Stimulated activated CD8-positive, alpha-beta memory T cell treated with anti-CD3 and anti-CD28 coated beads, Interleukin-15, amount 100 ng/mL, for 4 hours (primary cell): ENCODE measurements at regions not wholly inside any gene's neighbourhood (a gene's known extent, or its start where the extent isn't known, plus 50 kb on each side); places are given as distances from the start of the nearest gene placed in this dataset.

Experiments used
- DNase-seq, 2 donors: peaks; one replicate each; pipeline ENCODE4 v3.0.0-alpha.2; 2020; ENCODE audit warnings: low read depth in 2 of 2

DNA sequence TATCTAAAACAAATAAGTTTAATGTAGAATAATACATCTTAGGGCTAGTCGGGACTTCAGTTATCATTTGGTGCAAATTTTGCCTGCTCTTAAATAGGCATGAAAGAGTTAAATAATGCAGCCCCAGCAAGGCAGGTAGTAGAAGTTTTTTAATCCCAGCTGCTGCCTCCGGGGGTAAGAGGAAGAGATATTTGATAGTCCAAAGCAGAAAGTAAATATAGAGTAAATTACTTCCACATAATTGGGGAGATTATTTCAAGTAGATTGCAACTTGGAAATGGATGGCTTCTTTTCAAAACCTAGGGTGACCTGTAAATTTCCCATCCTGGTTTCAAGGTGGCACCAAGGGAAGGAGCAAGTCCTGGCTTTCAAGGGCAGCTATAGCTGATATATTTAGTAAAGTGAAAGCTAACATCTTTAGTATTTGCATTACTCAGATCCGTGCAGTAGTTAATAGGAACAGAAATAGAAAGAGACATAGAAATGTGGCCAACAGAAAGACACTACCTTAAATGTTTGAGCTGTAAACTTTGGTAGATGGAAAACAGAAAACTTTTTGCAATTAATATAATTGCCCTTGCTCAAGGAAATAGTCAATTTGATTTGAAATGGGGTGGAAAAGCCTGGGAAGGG, 109.1 kb downstream of the LMO4 start:
- no peak for DNase-seq

DNA sequence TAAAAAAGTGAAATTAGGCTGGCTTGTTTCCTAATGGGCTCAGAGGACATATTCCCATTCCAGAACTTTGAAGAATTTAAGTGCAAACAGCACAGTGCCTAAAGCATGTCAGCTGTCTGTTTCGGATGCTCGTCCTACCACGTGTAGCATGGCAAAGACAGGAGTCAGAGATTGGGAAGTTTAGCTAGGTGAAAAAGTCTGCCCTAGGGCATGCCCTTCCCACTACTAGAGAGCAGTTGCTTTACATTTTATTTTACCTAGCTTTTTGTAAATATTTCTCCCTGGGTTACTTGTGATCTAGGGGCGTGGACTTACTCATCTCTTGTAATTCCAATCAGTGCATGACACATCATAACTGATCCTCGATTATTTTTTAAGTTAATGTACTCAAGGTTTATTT, 111.1 kb downstream of the LMO4 start:
- no peak for DNase-seq

DNA sequence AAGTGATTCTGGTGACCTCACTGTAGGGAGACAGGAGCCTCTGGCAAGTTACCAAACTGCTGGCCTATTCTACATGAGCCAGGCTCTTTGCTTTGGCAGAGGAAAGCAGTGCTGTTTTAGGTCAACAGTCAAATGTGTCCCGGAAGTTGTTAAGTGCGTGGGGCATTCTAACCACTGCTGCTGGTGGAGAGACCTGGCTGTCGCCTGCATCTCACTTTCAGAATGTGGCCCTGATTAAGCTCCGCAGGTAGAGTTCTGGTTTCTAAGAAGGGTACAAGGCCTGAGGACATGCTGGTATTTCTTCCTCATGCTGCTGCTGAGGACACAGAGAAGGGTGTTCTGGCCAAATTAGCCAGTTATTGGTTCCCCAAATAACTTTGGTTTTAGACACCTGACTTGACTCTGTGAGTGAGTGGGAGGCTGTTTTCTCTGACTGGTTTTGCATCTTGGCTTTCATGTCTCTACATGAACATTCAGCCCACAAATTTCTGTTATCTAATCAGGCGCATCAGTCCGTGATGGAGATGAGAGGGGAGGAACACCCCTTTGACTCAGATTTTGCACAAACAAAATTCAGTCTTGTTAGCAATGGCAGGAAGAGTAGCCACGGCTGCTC, 120.8 kb downstream of the LMO4 start:
- DNase-seq, result peak in 1 of 2 donors; percentile 3

DNA sequence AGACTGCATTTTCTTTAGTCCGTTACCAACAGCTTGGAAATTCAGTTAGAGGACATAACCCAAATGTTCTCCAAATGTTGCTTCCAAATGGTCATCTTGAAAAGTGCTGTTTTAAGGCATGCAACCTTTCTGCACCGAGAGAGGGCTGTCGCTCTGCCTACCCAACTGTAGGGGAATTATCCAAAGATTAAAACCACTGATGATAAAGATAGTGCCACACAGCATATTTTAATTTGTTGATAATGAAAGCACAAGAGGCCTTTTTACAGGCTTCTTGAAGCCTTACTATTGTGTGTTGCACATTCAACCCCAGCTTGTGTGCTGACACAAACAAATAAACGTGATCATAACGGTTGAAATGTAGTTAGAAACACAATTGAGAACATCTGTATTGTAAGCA, 121.5 kb downstream of the LMO4 start:
- DNase-seq, result no peak

DNA sequence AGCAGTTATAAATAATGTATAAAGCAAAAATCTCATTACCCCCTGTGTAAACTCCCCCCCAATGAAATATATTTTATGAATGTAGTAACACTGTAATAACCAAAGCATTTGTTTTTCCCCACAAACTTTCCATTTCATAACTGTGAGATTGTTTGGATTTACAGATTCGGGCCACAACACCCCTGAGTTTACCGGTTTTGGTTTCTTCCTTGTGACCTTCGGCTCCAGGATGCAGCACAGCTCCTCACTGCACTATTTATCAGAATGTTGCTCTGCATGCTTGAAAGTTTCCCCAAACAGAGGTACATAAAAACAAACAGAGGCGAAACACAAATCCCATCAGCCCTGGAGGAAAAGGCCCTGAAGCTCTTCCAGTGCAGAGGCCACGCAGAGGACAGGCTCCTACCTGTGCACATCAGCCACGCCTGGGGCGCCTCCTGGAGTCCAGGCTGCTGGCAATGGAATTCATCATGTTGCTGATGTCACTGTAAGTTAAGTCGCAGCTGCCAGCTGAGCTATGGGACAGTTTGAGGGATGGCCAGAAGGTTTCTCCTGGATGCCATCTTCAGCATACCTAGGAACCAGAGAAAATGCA, 122.0 kb downstream of the LMO4 start:
- peak in 1 of 2 donors; percentile 6 for DNase-seq

DNA sequence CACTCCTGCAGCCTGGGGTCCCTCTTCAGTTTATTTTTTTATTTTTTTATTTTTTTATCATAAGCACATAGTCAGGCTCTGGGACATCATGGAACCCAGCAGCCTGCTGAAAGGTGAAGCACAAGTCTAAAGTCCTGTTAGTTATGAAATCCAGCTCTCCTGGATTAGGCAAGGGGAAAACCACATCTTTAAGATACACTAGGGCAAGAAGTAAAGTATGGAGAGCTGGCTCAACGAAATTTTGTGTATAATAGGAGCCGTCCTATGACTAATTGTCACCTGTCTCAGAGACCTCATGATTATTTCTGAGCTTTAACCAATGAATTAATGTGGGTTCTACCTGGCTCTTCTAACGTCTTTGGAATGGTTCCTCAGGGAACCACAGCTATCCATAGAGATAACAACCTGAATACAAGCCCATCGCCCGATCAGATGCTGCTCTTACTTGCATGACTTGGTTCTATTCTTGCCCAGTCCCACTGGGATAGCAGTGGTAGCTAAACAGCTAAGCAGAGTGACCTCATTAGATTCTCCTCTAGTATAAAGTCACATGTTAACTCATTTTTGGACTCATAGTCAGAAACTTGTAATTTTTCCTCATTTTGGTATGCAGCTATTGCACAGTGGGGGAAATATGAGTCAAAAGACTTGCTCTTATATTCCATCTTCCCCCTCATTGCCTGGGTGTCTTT, 122.7 kb downstream of the LMO4 start:
- DNase-seq, result no peak

DNA sequence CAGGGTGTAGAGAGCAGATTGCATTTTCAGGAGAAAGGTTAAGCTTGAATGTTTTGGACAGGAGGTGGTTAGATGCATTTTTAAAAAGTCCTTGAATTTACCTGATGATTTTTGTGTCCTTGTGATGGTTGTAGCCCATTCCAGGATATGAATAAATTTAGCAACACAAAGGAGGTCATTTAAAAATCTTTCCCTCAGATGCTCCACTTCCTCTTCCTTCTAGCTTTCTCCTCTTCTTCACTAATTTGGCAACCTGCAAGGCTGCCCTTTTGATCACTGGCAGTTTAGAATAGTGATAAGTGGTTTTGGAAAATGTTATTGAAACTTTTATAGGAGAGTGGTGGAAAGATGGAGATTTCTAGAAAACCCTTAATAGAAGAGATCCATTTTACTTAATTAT, 124.0 kb downstream of the LMO4 start:
- DNase-seq, result no peak

DNA sequence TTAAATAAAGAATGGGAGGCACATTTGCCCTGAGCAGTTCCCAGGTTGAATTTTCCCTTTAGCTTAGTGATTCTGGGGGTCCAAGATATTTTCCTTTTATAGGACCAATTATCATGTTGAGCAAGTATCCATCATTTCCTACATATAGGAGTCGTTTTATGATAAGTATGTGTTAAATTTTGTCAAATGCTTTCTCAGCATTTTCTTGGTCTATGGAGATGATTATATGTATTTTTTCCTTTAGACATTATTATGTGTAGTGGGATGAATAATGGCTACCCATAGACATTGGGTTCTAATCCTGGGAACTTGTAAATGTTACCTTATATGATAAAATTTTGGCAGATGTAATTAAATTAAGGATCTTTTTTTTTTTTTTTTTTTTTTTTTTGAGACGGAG, 128.7 kb downstream of the LMO4 start:
- DNase-seq, result no peak

DNA sequence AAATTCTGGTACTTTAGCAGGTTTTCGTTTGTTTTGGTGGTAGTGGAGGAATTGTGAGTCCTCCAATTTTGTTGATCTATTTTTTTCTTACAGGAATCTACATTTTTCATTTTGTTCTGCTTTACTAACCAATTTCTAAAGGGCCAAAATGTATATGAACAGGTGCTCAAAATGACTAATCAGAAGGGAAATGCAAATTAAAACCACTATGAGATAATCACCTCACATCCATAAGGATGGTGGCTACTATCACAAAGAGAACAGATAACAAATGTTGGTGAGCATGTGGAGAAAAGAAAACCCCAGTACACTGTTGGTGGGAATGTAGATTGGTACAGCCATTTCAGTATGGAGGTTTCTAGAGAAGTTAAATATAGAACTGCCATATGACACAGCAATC, 134.2 kb downstream of the LMO4 start:
- DNase-seq, result no peak

DNA sequence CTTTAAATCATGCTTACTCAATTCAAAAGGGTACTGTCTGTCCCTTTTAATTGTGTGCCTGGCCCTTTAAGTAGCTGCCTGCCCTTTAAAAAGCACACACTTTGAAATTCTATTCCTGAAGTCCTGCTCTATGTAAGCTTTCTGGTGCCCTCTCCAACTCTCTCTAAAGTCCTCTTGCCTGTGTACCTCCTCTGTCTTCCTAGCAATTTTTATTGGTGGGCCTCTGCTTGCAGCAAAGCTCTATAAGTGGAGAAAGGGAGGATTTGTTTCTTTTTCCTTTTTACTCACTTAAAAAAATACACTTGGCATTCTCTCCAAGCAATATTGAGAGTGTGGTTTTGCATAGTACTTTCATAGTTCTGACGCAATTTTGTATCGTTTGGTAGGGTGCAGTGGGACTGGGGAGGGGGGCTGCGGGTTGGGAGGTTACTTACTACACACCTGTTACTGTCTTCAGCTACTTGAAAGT, 135.4 kb downstream of the LMO4 start:
- no peak for DNase-seq

DNA sequence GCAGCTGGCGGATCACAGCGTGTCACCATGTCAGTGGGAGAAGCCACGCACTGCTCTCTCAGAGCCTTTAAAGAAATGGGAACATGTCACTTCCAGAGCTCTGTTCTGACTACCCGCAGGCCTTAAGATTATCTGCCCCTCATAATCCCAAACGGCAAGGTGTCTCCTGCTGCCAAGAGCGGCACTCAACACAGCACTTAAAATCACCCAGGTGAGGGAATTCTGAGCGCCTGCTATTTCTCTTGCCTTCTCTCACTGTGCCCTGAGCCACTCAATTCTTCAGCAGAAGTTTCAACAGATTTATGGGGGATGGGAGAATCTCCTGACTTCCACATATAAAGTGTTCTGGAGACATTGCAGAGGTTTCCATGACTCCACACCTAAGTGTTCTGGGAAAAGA, 137.9 kb downstream of the LMO4 start:
- DNase-seq, result no peak

DNA sequence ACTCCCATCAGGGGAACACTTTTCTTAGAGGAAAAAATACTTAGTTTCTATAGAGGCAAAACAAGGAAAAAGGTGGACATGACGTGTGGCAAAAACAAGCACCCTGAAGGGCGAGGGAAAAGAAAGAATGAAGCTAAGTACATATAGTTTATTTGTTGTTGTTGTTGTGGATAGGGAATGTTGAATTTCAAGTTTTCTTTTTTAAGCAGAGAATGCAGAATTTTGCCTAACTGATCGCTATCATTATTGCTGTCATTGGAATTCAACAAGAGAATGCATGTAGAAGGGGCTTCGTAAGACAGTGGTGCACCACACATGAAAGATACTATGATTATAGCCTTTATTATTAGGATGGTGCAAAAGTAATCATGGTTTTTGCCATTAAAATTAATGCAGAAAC, 144.0 kb downstream of the LMO4 start:
- no peak for DNase-seq

DNA sequence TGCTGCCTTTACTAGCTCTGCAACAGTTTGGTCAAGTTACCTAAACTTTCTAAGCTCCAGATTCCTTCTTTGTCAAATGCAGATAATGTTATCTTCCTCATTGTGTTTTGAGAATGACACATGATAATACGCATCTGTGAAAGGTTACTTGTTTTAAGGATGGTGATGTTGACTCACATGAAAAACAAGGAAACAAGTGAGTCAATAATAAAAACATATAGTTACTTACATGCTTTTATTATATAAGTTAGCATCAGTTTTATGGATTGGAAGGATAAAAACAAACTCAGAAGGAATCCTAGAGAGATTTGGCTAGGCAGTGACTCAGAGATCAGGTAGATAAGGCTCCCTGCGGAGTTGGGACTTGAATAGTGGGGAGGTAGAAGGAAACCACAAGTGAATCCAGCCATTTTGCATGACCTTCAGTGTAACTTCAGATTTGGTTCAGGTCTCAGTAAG, 144.6 kb downstream of the LMO4 start:
- DNase-seq, result no peak

DNA sequence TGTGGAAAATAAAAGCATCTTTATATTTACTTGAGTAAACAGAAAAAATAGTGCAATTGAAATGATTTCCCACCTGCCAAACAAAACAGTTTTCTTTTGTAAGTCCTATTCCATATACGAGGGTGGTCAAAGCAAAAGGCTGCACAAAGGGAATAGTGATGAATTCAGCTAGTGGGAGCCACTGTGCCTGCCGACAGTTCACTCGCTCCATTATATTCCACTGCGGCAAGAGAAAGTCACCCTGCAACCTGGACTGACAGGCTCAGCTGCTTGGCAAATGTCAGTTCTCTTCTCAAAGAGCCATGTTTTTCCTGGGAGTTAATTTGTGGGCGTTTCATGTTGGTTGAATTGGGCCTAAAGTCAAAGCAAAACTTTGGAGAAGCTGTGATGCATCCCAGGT, 145.4 kb downstream of the LMO4 start:
- no peak for DNase-seq

DNA sequence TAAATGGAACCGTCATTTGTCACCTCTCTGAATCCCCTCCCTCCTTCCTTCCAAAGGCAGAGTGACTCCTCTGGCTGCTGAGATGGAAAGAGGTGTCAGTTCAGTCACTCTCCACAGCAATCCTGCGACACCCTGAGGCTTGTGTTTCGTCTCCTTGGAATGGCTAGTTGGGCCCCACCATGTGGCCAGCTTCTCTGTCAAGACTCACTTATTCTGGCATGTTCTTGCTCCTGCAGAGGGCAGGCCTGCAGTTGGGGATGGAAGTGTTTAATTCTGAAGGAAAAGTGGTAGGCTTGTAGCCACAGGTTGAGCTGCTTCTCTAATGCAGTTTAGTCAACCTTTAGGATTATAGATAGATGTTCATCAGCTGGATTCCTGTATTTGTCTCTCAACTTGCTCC, 149.6 kb downstream of the LMO4 start:
- no peak for DNase-seq

DNA sequence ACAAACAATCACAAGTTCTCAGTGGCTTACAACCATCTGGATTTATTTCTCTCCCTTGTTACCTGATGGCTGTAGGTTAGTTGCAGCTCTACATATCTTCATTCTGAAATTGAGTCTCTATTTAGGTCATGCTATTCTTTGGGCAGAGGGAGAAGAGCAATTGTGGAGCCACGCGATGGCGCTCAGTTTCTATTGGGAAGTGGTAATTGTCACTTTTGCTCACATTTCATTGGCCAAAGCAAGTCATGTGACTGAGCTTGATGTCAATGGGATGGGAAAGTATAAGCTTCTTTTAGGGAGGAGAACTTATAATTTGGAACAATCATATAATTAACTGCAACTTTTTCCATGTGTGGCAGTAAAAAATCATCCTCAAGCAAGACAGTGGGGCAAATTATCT, 166.5 kb downstream of the LMO4 start:
- DNase-seq, result no peak

DNA sequence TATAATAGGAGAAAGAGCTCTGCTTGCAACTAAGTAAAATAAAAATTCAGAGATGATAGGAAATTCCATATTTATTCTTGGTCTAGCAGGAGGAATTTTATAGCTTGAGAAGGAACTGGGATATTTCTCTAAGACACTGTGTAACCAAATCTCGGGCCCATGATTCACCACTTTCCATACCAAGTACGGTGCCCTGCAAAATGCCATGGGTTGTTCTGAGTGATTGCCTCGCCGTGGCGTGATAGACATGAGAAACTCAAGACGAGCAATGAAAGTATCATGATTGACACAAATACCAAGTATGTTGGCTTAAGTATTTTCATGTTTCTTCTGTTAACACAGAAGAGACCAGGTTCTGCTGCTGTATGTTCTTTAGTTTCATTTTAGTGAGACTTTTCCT, 167.2 kb downstream of the LMO4 start:
- DNase-seq, result no peak

DNA sequence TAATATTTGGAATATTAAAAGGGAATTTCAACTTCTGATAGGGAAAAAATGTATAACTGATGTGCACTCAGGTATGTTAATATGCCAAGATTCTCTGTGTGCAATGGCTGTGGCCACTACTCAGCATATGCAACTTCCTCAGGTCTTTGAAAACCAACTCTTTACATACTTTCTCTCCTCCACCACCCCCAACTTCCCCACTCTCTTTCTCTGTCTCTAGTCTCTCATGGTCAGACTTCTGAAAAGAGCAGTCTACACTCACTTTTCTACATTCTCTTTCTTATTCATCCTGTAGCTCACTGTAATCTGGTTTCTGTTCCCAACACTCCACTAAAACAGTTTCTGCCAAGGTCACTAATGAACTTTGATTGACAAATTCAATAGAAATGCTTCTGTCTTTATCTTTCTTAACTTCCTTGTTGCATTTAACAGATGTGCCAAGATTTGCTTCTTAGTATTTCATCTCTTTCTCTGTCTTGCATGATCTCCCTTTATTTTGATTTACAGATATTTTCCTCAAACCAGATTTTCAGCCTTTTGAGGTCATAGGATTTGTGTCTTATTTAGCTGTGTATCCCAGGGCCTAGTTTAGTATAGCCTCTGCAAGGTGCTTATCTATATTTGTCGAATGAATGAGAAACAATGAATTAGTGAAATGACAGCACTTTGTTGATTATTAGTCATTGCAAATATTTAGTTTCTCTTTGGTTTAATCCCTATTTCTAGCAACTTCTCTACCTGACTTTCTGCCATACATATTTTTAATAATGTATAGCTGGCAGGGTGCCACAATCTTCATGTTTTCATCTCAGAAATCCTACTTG, 168.9 kb downstream of the LMO4 start:
- no peak for DNase-seq

DNA sequence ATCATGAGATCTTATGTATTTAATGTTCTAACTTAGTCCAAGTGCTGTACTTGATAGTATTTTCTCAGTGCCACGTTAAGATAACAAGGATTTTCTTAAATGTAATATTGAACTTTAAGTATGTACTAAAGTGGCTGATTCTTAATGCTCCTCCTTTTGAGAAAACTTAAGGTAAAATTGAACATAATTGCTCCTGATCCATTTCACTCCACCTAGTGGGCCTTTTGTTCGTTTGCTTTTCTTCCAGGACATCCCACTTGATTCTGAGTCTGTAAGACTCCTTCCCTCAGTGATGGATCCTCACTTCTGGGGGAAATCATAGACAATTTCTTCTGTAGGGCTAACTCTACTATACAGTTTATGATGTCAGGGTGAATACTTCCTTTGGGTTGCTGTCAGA, 173.1 kb downstream of the LMO4 start:
- no peak for DNase-seq

DNA sequence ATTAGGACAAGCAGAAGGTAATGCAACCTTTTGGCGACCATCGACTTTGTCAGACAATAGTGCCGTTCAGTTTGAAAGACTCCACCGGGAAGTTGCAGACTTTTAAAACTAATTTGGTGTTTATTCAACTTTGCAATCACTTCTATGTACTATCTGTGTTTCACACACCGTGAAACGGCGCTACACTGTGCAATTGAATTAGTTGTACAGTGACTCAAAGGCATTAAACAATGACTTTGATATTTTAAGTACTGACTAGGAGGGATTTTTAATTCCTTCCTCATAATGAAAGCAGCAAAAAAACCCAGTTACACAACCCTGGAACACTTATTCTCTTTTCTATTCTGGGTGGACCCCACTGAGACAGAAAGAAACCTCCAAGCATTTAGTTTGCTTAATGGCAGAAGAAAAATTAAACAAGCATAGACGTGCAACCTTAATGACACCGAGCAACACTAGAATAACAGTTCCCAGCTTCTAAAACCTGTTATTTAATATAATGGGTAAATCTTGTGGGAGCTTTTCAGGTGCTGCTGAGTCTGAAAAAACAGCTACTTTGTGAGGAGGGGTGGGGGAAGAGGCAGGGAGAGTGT, 176.8 kb downstream of the LMO4 start:
- no peak for DNase-seq

DNA sequence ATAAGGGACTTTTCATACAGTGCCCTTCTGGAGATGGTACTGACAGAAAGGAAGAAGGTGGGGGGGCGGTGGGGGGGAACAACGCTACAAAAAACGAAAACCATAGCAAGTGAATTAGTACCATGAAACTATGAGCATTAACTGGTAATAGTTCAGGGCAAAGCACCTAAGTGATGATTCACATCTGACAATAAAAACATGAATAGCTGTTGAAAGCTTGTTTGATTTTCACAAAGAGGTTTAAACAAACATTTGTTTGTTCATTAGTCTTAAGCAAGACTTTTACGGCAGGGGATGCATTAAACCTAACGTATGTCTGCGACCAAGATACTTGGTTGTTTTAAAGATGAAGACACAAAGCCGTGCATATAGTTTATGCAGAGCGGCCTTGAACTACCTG, 177.5 kb downstream of the LMO4 start:
- no peak for DNase-seq
